HG03442 (cell line): ENCODE measurements at regions not wholly inside any gene's neighbourhood (a gene's known extent, or its start where the extent isn't known, plus 50 kb on each side); places are given as distances from the start of the nearest gene placed in this dataset.
"Not testable (repeated sequence)": the region's sequence is repeated elsewhere in the genome, so short reads cannot be mapped to it uniquely, and the experiment has no call there.

ENCODE experiments used
- ATAC-seq: cut with Tn5 transposase; IDR thresholded peaks from one replicate; pipeline ENCODE4 v1.9.1; 2021; ENCODE audit warnings: mild to moderate bottlenecking, moderate library complexity; ENCODE audit not compliant: unreplicated experiment

GRCh38 chr4:166153548-166153947 is 280.5 kb downstream of the TLL1 start:
- no peak for ATAC-seq

GRCh38 chr4:166162327-166162726 is 289.3 kb downstream of the TLL1 start:
- ATAC-seq: no peak

- ATAC-seq: peak; percentile 95
Observed at GRCh38 chr4:166165829-166166420, 292.9 kb downstream of the TLL1 start.

- ATAC-seq: no peak
Observed at GRCh38 chr4:166169111-166169510, 296.1 kb downstream of the TLL1 start.

GRCh38 chr4:166172619-166173018 is 299.6 kb downstream of the TLL1 start:
- ATAC-seq: no peak

GRCh38 chr4:166174717-166175490 is 301.9 kb downstream of the TLL1 start:
- ATAC-seq: no peak

- no peak for ATAC-seq
Observed at GRCh38 chr4:166182145-166182544, 309.1 kb downstream of the TLL1 start.

GRCh38 chr4:166195101-166195500 is 322.1 kb downstream of the TLL1 start:
- ATAC-seq: no peak

GRCh38 chr4:166197166-166197565 is 324.1 kb downstream of the TLL1 start:
- no peak for ATAC-seq

GRCh38 chr4:166198041-166198440 is 325.0 kb downstream of the TLL1 start:
- no peak for ATAC-seq

- ATAC-seq: no peak
Observed at GRCh38 chr4:166198516-166199310, 325.7 kb downstream of the TLL1 start.

- ATAC-seq: no peak
Observed at GRCh38 chr4:166202991-166203390, 330.0 kb downstream of the TLL1 start.

GRCh38 chr4:166212326-166212725 is 339.3 kb downstream of the TLL1 start:
- not testable (repeated sequence) for ATAC-seq

GRCh38 chr4:166222271-166222670 is 349.2 kb downstream of the TLL1 start:
- ATAC-seq: no peak

GRCh38 chr4:166228112-166228511 is 355.1 kb downstream of the TLL1 start:
- ATAC-seq: no peak

GRCh38 chr4:166229799-166230198 is 356.8 kb downstream of the TLL1 start:
- no peak for ATAC-seq

GRCh38 chr4:166230841-166231240 is 357.8 kb downstream of the TLL1 start:
- no peak for ATAC-seq

- ATAC-seq: no peak
Observed at GRCh38 chr4:166239354-166239753, 366.3 kb downstream of the TLL1 start.

GRCh38 chr4:166252487-166253402 is 379.7 kb downstream of the TLL1 start:
- ATAC-seq: no peak

GRCh38 chr4:166257276-166257675 is 384.2 kb downstream of the TLL1 start:
- no peak for ATAC-seq

- no peak for ATAC-seq
Observed at GRCh38 chr4:166257891-166258290, 384.9 kb downstream of the TLL1 start.
